DOHH2 (cell line): ENCODE measurements at regions not wholly inside any gene's neighbourhood (a gene's known extent, or its start where the extent isn't known, plus 50 kb on each side); places are given as distances from the start of the nearest gene placed in this dataset.

Source experiments
- H3F3A ChIP-seq: fragments of 200-600 bp; sonication (generic), shearing (Covaris generic); 2 replicates; pipeline ENCODE4 v1.6.0; 2016; ENCODE audit warnings: antibody characterized with exemption, mild to moderate bottlenecking; ENCODE audit not compliant: control insufficient read depth, insufficient read depth
- H3K27ac ChIP-seq: fragments of 200-600 bp; sonication (generic); 2 replicates; pipeline ENCODE4 v1.5.1; 2014; ENCODE audit warnings: low read depth, mild to moderate bottlenecking, low read length, moderate library complexity
- H3K27me3 ChIP-seq: fragments of 200-600 bp; sonication (generic); 2 replicates; pipeline ENCODE4 v1.6.1; 2014; ENCODE audit warnings: mild to moderate bottlenecking, low read length, mixed read lengths; ENCODE audit not compliant: control insufficient read depth
- H3K36me3 ChIP-seq: fragments of 200-600 bp; sonication (generic); 2 replicates; pipeline ENCODE4 v1.6.1; 2014; ENCODE audit warnings: mild to moderate bottlenecking, low read length, moderate library complexity, mixed read lengths; ENCODE audit not compliant: control insufficient read depth
- H3K4me1 ChIP-seq: fragments of 200-600 bp; sonication (generic); 2 replicates; pipeline ENCODE4 v1.6.1; 2014; ENCODE audit warnings: mild to moderate bottlenecking, low read length, mixed read lengths; ENCODE audit not compliant: control insufficient read depth
- H3K4me2 ChIP-seq: fragments of 200-600 bp; sonication (generic); 2 replicates; pipeline ENCODE4 v1.6.0; 2014; ENCODE audit warnings: mild to moderate bottlenecking, low read length, moderate library complexity
- H3K4me3 ChIP-seq: fragments of 200-600 bp; sonication (generic); 2 replicates; pipeline ENCODE4 v1.5.1; 2014; ENCODE audit warnings: mild to moderate bottlenecking, low read length, mixed read lengths
- H3K79me2 ChIP-seq: fragments of 200-600 bp; sonication (generic); 2 replicates; pipeline ENCODE4 v1.6.1; 2014; ENCODE audit warnings: mild to moderate bottlenecking, low read length, mixed read lengths; ENCODE audit not compliant: control insufficient read depth
- H3K9me2 ChIP-seq: fragments of 200-600 bp; sonication (generic); replicated peaks from 2 replicates; pipeline ENCODE4 v1.6.1; 2014; ENCODE audit warnings: mild to moderate bottlenecking, low read length, mixed read lengths; ENCODE audit not compliant: control insufficient read depth
- H3K9me3 ChIP-seq: fragments of 200-600 bp; sonication (generic); 2 replicates; pipeline ENCODE4 v1.6.1; 2014; ENCODE audit warnings: antibody characterized with exemption, low read length, mixed read lengths; ENCODE audit not compliant: control insufficient read depth, insufficient read depth
- H4K20me1 ChIP-seq: fragments of 200-600 bp; sonication (generic); 2 replicates; pipeline ENCODE4 v1.6.0; 2014; ENCODE audit warnings: low read depth, mild to moderate bottlenecking, antibody characterized with exemption, low read length, moderate library complexity; ENCODE audit not compliant: control insufficient read depth, insufficient read depth
- EZH2phosphoT487 ChIP-seq: fragments of 200-600 bp; sonication (generic); IDR thresholded peaks from 2 replicates; pipeline ENCODE4 v1.6.1; 2017; ENCODE audit warnings: borderline replicate concordance, mild to moderate bottlenecking, antibody characterized with exemption, low read length, moderate library complexity, mixed read lengths
- TF ChIP-seq, protein P1 (sequence below): fragments of 200-600 bp; sonication (generic); IDR thresholded peaks from one replicate; pipeline ENCODE4 v1.5.1; 2014; ENCODE audit warnings: antibody characterized with exemption, mild to moderate bottlenecking, low read depth, low read length; ENCODE audit not compliant: poor library complexity, severe bottlenecking

DNA sequence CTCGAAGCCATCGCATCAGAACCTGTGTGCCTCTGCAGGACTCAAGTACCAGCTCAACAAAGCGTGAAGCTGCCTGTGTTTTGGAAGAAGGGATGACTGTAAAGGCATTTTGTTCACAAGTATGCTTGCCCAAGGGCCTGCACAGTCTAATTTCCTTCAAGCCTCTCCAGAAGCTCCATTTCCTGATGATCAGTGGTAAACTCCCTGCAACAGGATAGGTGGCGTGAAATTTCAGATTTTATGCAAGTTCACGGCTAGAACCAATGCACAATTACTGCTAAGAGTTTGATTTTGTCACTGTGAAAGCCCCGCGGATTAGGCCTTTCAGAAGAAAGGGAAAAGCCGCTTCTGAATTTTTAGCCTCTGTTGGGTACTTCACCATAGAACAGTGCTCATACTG, 89.2 kb upstream of the TAPT1 start:
- Histone ChIP-seq H3K27me3 (no peaks in the 10 kb centered on the region), H3K4me3 (no peak overlapping the region), H3K27ac (no peak overlapping the region), H3K4me1 (no peaks in the 10 kb centered on the region), H3K4me2 (no peak overlapping the region), H3K79me2 (no peaks in the 10 kb centered on the region), H3F3A (no peaks in the 10 kb centered on the region), H3K36me3 (no peaks in the 10 kb centered on the region), H3K9me2 (no peaks in the 10 kb centered on the region), H4K20me1 (no peaks in the 10 kb centered on the region), H3K9me3 (no peaks in the 10 kb centered on the region)
- no peak for TF ChIP-seq EZH2phosphoT487
- TF ChIP-seq, protein P1, sequence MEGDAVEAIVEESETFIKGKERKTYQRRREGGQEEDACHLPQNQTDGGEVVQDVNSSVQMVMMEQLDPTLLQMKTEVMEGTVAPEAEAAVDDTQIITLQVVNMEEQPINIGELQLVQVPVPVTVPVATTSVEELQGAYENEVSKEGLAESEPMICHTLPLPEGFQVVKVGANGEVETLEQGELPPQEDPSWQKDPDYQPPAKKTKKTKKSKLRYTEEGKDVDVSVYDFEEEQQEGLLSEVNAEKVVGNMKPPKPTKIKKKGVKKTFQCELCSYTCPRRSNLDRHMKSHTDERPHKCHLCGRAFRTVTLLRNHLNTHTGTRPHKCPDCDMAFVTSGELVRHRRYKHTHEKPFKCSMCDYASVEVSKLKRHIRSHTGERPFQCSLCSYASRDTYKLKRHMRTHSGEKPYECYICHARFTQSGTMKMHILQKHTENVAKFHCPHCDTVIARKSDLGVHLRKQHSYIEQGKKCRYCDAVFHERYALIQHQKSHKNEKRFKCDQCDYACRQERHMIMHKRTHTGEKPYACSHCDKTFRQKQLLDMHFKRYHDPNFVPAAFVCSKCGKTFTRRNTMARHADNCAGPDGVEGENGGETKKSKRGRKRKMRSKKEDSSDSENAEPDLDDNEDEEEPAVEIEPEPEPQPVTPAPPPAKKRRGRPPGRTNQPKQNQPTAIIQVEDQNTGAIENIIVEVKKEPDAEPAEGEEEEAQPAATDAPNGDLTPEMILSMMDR: no peak

DNA sequence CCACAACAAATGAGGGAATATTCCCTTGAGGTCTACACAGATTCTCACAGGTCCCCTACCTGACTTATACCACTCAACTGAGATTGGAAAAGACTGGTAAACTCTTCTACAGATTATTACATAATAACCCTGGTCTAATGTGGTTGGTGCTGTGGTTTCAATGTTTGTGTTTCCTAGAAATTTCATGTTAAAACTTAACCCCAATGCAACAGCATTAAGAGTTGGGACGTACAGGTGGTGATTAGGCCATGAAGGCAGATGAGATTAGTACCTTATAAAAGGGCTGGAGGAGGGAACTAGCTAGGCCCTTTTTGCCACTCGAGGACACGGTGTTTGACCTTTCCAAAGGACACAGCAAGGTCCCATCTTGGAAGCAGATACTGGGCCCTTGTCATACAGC, 84.3 kb upstream of the TAPT1 start:
- no peaks in the 10 kb centered on the region for H3F3A ChIP-seq
- no peaks in the 10 kb centered on the region for H3K27me3 ChIP-seq
- no peak overlapping the region for H3K27ac ChIP-seq
- TF ChIP-seq EZH2phosphoT487: no peak
- TF ChIP-seq, protein P1: no peak
- no peaks in the 10 kb centered on the region for H3K9me2 ChIP-seq
- no peaks in the 10 kb centered on the region for H3K36me3 ChIP-seq
- no peaks in the 10 kb centered on the region for H4K20me1 ChIP-seq
- no peaks in the 10 kb centered on the region for H3K9me3 ChIP-seq
- no peaks in the 10 kb centered on the region for H3K79me2 ChIP-seq
- H3K4me3 ChIP-seq: no peak overlapping the region
- H3K4me2 ChIP-seq: no peak overlapping the region
- no peaks in the 10 kb centered on the region for H3K4me1 ChIP-seq

DNA sequence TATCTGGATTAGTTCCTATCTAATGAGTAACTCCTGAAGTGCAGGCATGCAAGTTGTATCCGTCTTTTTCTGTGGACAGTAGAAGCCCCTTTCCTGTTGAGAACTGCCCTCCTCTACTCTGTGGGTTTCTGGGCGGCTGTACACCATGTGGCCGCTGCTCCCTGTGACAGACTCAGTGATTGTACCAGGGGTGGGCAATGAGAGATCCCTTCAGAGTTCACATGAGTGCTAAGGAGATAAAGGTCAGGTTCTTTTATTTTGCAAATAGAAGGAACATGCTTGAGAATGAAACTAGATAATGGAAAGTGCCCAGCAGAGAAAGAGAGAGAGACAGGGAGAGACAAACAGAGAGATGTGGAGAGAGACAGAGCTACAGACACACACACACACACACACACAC, 76.4 kb upstream of the TAPT1 start:
- Histone ChIP-seq H3K9me3 (no peaks in the 10 kb centered on the region), H3K4me2 (no peak overlapping the region), H3K36me3 (no peaks in the 10 kb centered on the region), H3F3A (no peaks in the 10 kb centered on the region), H3K27me3 (no peaks in the 10 kb centered on the region), H3K9me2 (no peaks in the 10 kb centered on the region), H3K4me1 (no peaks in the 10 kb centered on the region), H4K20me1 (no peaks in the 10 kb centered on the region), H3K27ac (no peak overlapping the region), H3K79me2 (no peaks in the 10 kb centered on the region), H3K4me3 (no peak overlapping the region)
- TF ChIP-seq, protein P1: no peak
- TF ChIP-seq EZH2phosphoT487: no peak

DNA sequence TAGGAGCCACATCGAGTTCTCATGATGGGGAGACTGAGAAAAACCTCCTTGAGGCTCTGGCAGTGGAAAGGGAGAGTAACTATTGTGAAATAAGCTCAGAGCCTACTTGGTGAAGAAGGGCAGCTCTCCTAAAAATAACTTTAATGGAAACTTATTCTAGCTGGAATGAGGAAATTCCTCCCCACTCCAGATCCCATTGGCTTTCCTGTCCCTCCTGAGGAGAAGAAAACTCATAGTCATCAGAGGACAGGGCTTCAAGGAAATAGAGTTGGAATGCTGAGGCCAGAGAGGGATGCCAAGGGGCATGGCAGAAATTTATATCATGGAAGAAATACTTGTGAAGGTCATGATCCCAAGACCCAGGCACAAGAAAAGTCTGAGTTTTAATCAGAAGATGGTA, 70.7 kb upstream of the TAPT1 start:
- no peaks in the 10 kb centered on the region for H3K36me3 ChIP-seq
- no peak for TF ChIP-seq EZH2phosphoT487

More for the DNA sequence above, 70.7 kb upstream of the TAPT1 start:
- Histone ChIP-seq H3K9me2 (no peaks in the 10 kb centered on the region), H3K27me3 (no peaks in the 10 kb centered on the region), H3K4me3 (no peak overlapping the region), H3K4me1 (no peaks in the 10 kb centered on the region), H3K4me2 (no peak overlapping the region), H3K79me2 (no peaks in the 10 kb centered on the region), H4K20me1 (no peaks in the 10 kb centered on the region), H3K9me3 (no peaks in the 10 kb centered on the region), H3F3A (no peaks in the 10 kb centered on the region), H3K27ac (no peak overlapping the region)
